Spleen (tissue), 11 donors: ENCODE measurements at regions not wholly inside any gene's neighbourhood (a gene's known extent, or its start where the extent isn't known, plus 50 kb on each side); places are given as distances from the start of the nearest gene placed in this dataset.

Experiments used
- DNase-seq: peaks from one replicate; pipeline ENCODE4 v3.0.0-alpha.2; 2020
- H3K27ac ChIP-seq, 8 donors: fragments of 200-600 bp; sonication (generic) in 7 of 8; 1 replicate in 4 of 8; 2 replicates in 4 of 8; pipeline versions ENCODE4 v1.5.0 to v1.8.0; 2016 to 2021; ENCODE audit warnings: inconsistent platforms in 4 of 8, mild to moderate bottlenecking in 4 of 8, moderate library complexity in 1 of 8
- H3K27me3 ChIP-seq, 7 donors: fragments of 200-600 bp; sonication (generic) in 6 of 7; replicated peaks in 1 of 7; 1 replicate in 4 of 7; 2 replicates in 3 of 7; pipeline versions ENCODE4 v1.5.0 to v1.8.0; 2016 to 2021; ENCODE audit warnings: inconsistent platforms in 3 of 7, mild to moderate bottlenecking in 1 of 7
- H3K36me3 ChIP-seq, 6 donors: fragments of 200-600 bp; sonication (generic) in 5 of 6; 1 replicate in 4 of 6; 2 replicates in 2 of 6; pipeline versions ENCODE4 v1.5.0 to v1.8.0; 2016 to 2021; ENCODE audit warnings: inconsistent platforms in 2 of 6
- H3K4me1 ChIP-seq, 6 donors: fragments of 200-600 bp; sonication (generic) in 5 of 6; 1 replicate in 3 of 6; 2 replicates in 3 of 6; pipeline versions ENCODE4 v1.5.0 to v1.8.0; 2016 to 2021; ENCODE audit warnings: inconsistent platforms in 3 of 6
- H3K4me3 ChIP-seq, 8 donors: fragments of 200-600 bp; sonication (generic) in 7 of 8; 1 replicate in 4 of 8; 2 replicates in 4 of 8; pipeline versions ENCODE4 v1.5.0 to v1.8.0; 2016 to 2021; ENCODE audit warnings: inconsistent platforms in 4 of 8, mild to moderate bottlenecking in 4 of 8, moderate library complexity in 2 of 8
- H3K9me3 ChIP-seq, 8 donors: fragments of 200-600 bp; sonication (generic) in 7 of 8; 1 replicate in 4 of 8; 2 replicates in 4 of 8; pipeline versions ENCODE4 v1.5.0 to v1.8.0; 2016 to 2021; ENCODE audit warnings: inconsistent platforms in 4 of 8
- POLR2A ChIP-seq, 3 donors: fragments of 450-650 bp; IDR thresholded peaks; one replicate each; pipeline ENCODE4 v1.5.1; 2017; ENCODE audit warnings: antibody characterized with exemption in 3 of 3, mild to moderate bottlenecking in 1 of 3
- POLR2AphosphoS5 ChIP-seq, 3 donors: sonication (generic); formaldehyde crosslinking; IDR thresholded peaks; one replicate each; pipeline ENCODE4 v1.5.1; 2017; ENCODE audit warnings: antibody characterized with exemption in 3 of 3
- WGBS, 5 donors: extraction: QIAGEN DNeasy Blood & Tissue Kit in 3 of 5; methylation state at CpG; one replicate each; pipeline versions ENCODE4 v1.1.5 to v1.1.7; 2013 to 2018; 5-methylcytosine and 5-hydroxymethylcytosine counted together
- intact Hi-C: fragments of 100-400 bp; cut with DNase I; formaldehyde crosslinking; loops from one replicate; pipeline ENCODE4 v1.15.0; 2023; ENCODE audit warnings: low total_unique reads
- TF ChIP-seq, protein P1 (sequence below), 11 experiments: fragments of 200-600 bp in 7 of 11; fragments of 450-650 bp in 4 of 11; sonication (generic) in 4 of 11; IDR thresholded peaks in 8 of 11; conservative IDR thresholded peaks in 3 of 11; 1 replicate in 7 of 11; 2 replicates in 4 of 11; pipeline versions ENCODE4 v1.4.0 to v1.8.0; 2016 to 2021; ENCODE audit warnings: antibody characterized with exemption in 11 of 11, inconsistent platforms in 4 of 11, mild to moderate bottlenecking in 1 of 11
- donor health status: healthy with polysubstance abuse.
- donor health status: DM: no; HTN: no; CAD: no; lungs with moderate emphysema.
- donor health status: DM: no; HTN: no; CAD: no.
- donor health status: Bipolar disorder and iron deficiency.
- donor health status: healthy.
- donor health status: DM: no; HTN: no; CAD: no.
- donor health status: DM: yes; HTN: yes; CAD: no.

- WGBS, 5 donors: 70 to 92% (median 82%) methylated on average over 2 of the region's 2 CpGs
- no peaks in the 10 kb centered on the region for H3K36me3 ChIP-seq
Observed at GRCh38 chr2:81282151-81282769, 977.7 kb upstream of the LRRTM1 start.

DNA sequence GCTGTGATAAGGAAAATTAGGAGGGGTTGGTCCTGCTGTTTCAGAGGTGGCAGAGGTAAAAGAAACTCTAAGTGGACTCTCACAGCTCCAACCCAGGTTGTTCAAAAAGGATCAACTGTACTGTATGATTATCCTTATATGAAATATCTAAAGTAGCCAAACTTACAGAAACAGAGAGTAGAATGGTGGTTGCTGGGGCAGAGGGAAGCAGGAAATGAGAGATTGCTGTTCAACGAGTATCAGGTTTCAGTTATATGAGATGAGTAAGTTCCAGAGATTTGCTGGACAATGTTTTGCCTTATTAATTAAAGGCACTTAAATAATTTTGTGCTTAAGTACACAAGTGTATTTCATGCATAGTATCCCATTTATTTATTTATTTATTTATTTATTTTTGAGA, 972.0 kb upstream of the LRRTM1 start:
- Histone ChIP-seq H3K9me3 (peaks cover 0 to 32% (median 17%) of the 10 kb centered on the region in 8 donors), H3K27ac (no peak overlapping the region), H3K27me3 (no peaks in the 10 kb centered on the region), H3K36me3 (no peaks in the 10 kb centered on the region), H3K4me3 (no peak overlapping the region), H3K4me1 (no peaks in the 10 kb centered on the region)
- TF ChIP-seq POLR2A (IDR thresholded peaks at IDR 0.05) (no peak), POLR2AphosphoS5 (IDR thresholded peaks at IDR 0.05) (no peak)
- TF ChIP-seq, protein P1, sequence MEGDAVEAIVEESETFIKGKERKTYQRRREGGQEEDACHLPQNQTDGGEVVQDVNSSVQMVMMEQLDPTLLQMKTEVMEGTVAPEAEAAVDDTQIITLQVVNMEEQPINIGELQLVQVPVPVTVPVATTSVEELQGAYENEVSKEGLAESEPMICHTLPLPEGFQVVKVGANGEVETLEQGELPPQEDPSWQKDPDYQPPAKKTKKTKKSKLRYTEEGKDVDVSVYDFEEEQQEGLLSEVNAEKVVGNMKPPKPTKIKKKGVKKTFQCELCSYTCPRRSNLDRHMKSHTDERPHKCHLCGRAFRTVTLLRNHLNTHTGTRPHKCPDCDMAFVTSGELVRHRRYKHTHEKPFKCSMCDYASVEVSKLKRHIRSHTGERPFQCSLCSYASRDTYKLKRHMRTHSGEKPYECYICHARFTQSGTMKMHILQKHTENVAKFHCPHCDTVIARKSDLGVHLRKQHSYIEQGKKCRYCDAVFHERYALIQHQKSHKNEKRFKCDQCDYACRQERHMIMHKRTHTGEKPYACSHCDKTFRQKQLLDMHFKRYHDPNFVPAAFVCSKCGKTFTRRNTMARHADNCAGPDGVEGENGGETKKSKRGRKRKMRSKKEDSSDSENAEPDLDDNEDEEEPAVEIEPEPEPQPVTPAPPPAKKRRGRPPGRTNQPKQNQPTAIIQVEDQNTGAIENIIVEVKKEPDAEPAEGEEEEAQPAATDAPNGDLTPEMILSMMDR (IDR thresholded peaks at IDR 0.05 in 8 of 11, conservative IDR thresholded peaks at IDR 0.05 in 3 of 11): no peak
- intact Hi-C loops: no loop called here
- WGBS, 5 donors: 65 to 81% (median 68%) methylated on average over 1 of the region's 1 CpG
- DNase-seq: no peak

More at GRCh38 chr2:81282151-81282769, 977.7 kb upstream of the LRRTM1 start:
- TF ChIP-seq POLR2A (IDR thresholded peaks at IDR 0.05) (no peak), POLR2AphosphoS5 (IDR thresholded peaks at IDR 0.05) (no peak)
- TF ChIP-seq, protein P1 (IDR thresholded peaks at IDR 0.05 in 8 of 11, conservative IDR thresholded peaks at IDR 0.05 in 3 of 11): no peak
- intact Hi-C loops: no loop called here
- no peaks in the 10 kb centered on the region for H3K27me3 ChIP-seq
- H3K9me3 ChIP-seq: peaks cover 0 to 27% (median 11%) of the 10 kb centered on the region in 8 donors
- no peak overlapping the region for H3K4me3 ChIP-seq
- DNase-seq: no peak
- no peaks in the 10 kb centered on the region for H3K4me1 ChIP-seq
- no peak overlapping the region for H3K27ac ChIP-seq

GRCh38 chr2:81266106-81266505, 961.6 kb upstream of the LRRTM1 start:
- Histone ChIP-seq H3K36me3 (no peaks in the 10 kb centered on the region), H3K9me3 (peaks cover 0 to 43% (median 36%) of the 10 kb centered on the region in 8 donors), H3K27ac (no peak overlapping the region), H3K4me1 (no peaks in the 10 kb centered on the region), H3K4me3 (no peak overlapping the region), H3K27me3 (no peaks in the 10 kb centered on the region)
- 10 to 19% (median 14%) methylated on average over 1 of the region's 1 CpG for WGBS, 5 donors
- intact Hi-C loops: no loop called here
- DNase-seq: no peak
- TF ChIP-seq, protein P1 (IDR thresholded peaks at IDR 0.05 in 8 of 11, conservative IDR thresholded peaks at IDR 0.05 in 3 of 11): no peak
- TF ChIP-seq POLR2AphosphoS5 (IDR thresholded peaks at IDR 0.05) (no peak), POLR2A (IDR thresholded peaks at IDR 0.05) (no peak)

DNA sequence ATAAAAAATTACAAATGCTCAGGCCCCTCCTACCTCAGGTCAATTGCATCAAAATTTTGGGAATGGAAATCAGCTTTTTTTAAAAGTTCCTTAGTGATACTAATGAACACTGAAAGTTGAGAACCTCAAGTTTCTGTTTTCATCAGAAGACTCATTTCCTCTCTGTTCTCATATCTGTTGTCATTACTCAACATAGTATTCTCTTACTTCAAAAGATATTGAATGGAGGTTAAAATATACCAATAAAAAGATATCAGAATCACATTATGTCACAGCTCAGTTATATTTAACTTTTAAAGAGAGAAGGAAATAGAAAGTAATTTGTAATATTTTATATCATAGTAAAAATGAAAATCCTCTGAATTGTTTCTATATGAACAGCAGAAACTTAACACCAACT, 959.4 kb upstream of the LRRTM1 start:
- Histone ChIP-seq H3K36me3 (no peaks in the 10 kb centered on the region), H3K9me3 (peaks cover 0 to 24% (median 18%) of the 10 kb centered on the region in 8 donors), H3K27me3 (no peaks in the 10 kb centered on the region), H3K4me3 (no peak overlapping the region), H3K27ac (no peak overlapping the region), H3K4me1 (no peaks in the 10 kb centered on the region)
- intact Hi-C loops: no loop called here
- TF ChIP-seq, protein P1 (IDR thresholded peaks at IDR 0.05 in 8 of 11, conservative IDR thresholded peaks at IDR 0.05 in 3 of 11): no peak
- no peak for TF ChIP-seq POLR2AphosphoS5 (IDR thresholded peaks at IDR 0.05)
- TF ChIP-seq POLR2A (IDR thresholded peaks at IDR 0.05): no peak
- DNase-seq: no peak
